ENCODE measurements at regions not wholly inside any gene's neighbourhood (a gene's known extent, or its start where the extent isn't known, plus 50 kb on each side); places are given as distances from the start of the nearest gene placed in this dataset.
"Not testable (repeated sequence)": the region's sequence is repeated elsewhere in the genome, so short reads cannot be mapped to it uniquely, and the experiment has no call there.

DNA sequence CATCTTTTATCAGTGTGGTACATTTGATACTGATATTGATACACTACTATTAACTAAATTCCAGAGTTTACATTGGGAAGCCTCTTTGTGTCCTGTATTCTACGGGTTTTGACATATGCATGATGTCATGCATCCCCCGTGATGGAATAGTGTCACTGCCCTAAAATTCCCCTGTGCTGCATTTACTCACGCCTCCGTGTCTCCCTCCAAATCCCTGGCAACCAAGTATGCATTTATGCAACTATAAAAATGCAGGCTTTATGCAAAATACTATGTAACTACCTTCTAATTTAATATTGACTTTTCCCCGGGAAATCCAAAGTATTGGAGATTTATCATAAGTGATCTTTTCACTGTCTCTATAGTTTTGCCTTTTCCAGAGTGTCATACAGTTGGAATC lies 453.7 kb upstream of the RUNX1 start:
- no peak for DNase-seq (ENCODE audit: low spot score)

GRCh38 chr21:35497522-35497921 lies 448.4 kb upstream of the RUNX1 start:
- not testable (repeated sequence) for DNase-seq (ENCODE audit: low spot score)

GRCh38 chr21:35491920-35492678 lies 443.0 kb upstream of the RUNX1 start:
- DNase-seq (ENCODE audit: low spot score), result no peak

DNA sequence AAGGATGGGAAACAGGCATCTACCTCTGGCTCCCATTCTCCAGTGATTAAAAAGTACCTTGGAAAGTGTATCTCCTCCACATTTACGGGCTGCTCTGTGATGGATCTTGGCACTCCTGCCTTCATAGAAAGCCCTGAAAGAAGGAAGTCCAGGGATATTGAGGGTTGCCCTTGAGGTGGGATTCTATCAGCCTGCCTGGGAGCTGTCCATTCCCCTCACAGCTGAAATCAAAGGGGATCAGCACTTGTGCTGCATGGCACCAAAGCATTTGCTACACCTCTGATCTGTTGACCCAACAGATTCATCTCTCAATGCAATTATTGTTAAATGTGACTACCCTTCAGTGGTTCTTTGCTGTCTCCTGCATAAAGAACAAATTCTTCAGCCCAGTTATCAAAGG lies 442.0 kb upstream of the RUNX1 start:
- DNase-seq (ENCODE audit: low spot score), result no peak

GRCh38 chr21:35489389-35489980 lies 440.4 kb upstream of the RUNX1 start:
- DNase-seq (ENCODE audit: low spot score), result no peak

DNA sequence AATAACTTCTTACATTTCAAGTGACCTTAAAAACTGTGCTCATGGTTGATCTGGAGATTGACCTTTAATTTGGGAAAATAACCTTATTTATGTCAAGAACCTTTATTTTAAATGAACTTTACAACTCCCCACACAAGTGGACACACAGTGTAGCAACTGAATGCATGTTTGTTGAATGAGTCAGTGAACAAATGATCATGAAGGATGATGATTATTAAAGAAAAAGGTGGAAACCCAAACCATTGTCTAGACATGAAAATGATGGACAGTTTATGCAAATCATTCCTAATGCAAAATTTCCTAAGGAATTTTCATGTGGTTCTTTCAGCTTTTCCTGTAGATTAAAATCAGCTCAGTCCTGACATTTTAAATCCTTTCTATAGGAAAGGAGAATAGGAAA lies 439.8 kb upstream of the RUNX1 start:
- no peak for DNase-seq (ENCODE audit: low spot score)

GRCh38 chr21:35485364-35485763 lies 436.3 kb upstream of the RUNX1 start:
- no peak for DNase-seq (ENCODE audit: low spot score)

GRCh38 chr21:35484851-35485250 lies 435.7 kb upstream of the RUNX1 start:
- no peak for DNase-seq (ENCODE audit: low spot score)

DNA sequence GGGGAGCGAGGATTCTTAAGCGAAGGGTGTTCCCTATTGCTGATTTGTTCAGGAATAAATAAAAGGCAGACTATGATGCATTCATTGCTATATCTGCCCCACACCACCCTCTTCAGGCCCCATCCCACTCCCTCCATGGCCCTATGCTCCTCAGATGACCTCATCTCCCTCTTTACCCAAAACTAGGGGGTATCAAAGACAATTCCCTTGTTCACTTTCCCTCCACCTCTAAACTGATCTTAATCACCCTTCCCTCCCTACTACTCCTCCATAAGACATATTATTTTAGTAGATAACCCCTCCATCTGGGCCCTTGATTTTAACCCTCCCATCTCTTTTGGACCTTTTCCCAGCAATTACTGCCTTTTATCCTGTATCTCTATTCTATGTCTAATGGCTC lies 434.9 kb upstream of the RUNX1 start:
- DNase-seq (ENCODE audit: low spot score), result no peak

DNA sequence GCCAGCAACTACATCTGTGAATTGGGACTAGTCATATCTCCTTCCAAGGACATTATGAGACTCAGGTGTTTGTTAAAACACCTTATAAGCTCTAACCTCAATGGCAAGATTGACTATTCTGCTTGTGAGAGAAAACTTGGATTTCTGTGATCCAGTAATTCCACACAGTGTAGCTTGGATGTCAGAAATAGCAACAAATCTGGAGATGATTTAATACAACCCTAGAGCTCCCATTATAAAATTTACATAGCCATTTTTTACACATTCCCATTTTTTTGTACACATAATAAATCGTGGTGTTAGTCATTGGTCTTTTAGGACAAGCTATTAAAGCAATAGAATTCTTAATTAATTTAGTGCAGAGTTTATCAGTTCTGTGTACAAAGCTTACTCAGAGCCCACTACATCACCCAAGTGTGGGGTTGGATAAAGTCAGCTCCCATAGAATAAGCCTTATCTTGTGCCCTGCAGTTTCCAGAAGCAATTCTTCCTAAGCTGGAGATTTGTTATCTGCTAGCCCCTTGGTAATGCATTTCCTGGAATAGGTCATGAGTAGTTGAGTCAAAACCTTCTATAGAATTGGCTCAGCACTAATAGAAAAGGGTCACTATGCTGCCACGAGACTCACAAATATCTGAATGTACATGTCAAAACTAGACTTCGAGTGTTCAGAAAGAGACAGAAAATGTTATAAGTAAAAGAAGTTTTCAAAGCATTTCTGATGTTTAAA lies 434.0 kb upstream of the RUNX1 start:
- DNase-seq (ENCODE audit: low spot score), result no peak

DNA sequence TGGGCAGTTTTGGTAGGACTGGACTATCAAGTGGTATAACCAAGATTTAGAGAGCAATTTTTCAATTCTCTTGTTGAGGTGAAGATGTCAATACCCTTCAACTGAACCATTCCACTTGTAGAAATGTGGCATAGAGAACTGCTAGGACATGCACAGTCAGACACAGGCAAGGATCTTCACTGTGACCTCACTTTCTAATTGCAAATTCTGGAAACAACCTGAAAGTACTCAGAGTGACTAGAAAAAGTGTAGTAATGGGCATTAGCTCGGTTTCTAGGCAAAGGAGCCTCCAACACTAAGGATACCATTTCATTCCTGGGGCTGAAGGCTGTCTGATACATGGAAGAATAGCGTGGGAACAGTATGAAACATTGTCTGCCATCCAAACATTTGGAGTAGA lies 433.0 kb upstream of the RUNX1 start:
- DNase-seq (ENCODE audit: low spot score), result no peak

DNA sequence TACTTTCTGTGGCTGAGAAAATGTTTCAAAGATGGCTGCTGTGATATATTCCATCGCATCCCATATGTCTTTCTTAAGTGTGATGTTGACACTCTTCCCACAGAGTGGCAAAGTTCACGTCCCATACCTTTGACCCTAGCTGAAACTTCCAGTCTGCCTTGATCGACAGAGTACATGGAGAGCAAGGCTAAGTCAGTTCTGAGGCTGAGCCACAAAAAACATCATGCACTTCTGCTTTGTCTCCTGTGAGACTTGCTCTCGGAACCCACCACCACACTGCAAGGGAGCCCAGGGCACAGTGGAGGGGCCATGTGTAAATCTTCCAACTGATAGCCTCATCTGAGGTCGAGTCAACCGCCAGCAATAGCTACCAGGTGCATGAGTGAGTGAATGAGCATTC lies 431.9 kb upstream of the RUNX1 start:
- no peak for DNase-seq (ENCODE audit: low spot score)

- no peak for DNase-seq (ENCODE audit: low spot score)
These were observed 430.4 kb upstream of the RUNX1 start for GRCh38 chr21:35479529-35479928.

- DNase-seq (ENCODE audit: low spot score), result no peak
These were observed 430.0 kb upstream of the RUNX1 start for GRCh38 chr21:35479065-35479448.

GRCh38 chr21:35478161-35479064 lies 429.3 kb upstream of the RUNX1 start:
- DNase-seq (ENCODE audit: low spot score), result no peak

GRCh38 chr21:35477622-35478021 lies 428.5 kb upstream of the RUNX1 start:
- DNase-seq (ENCODE audit: low spot score), result no peak

DNA sequence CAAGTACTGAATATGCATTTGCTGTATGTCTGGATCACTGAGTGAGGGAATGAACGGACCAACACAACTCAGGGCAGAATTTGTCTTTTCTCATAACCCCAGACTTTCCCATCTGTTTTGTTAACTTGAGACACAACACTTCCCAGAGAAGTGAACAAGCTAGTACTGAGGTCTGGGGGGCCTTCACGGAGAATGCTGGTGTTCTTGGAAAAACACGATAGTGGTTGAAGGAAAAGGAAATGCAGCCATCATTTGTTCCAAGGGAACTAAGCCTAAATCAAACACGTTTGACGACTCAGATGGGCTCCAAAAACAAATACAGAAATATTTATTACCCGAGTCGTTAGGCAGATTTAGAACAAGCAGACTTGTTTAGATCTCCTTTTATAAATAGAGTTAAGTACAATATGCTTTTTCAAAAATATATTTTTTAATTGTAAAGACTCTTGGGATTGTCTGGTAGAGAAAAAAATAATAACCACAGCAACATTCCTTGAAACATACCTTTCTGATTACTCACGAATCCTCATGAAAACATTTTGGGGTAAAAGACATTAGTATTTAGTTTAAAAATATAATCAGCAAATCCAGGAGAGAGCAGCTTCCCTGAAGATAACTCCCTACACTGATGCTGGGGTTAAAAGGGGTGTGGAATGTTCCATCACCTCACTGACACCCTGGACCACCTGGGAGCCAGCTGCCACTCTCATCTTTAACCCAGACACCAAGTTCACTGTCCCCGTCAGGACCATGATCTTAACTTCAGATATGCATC lies 427.7 kb upstream of the RUNX1 start:
- DNase-seq (ENCODE audit: low spot score), result no peak

GRCh38 chr21:35475762-35476161 lies 426.7 kb upstream of the RUNX1 start:
- no peak for DNase-seq (ENCODE audit: low spot score)

- no peak for DNase-seq (ENCODE audit: low spot score)
These were observed 425.9 kb upstream of the RUNX1 start for GRCh38 chr21:35475009-35475408.

GRCh38 chr21:35473496-35473895 lies 424.4 kb upstream of the RUNX1 start:
- DNase-seq (ENCODE audit: low spot score), result no peak

DNA sequence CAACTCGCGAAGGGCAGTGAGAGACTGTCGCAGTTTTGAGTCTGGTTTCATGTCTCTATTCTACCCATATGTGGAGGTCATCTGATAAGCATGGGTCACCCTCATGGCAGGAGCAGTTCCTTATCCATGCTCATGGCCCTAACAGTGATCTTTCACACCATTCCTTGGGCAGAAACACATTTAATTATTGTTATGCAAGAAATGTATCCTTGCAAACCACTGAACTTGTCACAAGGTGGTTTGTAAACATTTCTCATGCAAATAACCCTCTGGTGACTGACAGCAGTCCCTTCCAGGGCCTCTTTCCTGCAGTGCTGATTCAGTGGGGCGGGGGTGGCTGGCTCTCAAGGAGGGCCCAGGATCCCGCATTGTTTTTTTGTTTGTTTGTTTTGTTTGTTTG lies 421.4 kb upstream of the RUNX1 start:
- no peak for DNase-seq (ENCODE audit: low spot score)

DNA sequence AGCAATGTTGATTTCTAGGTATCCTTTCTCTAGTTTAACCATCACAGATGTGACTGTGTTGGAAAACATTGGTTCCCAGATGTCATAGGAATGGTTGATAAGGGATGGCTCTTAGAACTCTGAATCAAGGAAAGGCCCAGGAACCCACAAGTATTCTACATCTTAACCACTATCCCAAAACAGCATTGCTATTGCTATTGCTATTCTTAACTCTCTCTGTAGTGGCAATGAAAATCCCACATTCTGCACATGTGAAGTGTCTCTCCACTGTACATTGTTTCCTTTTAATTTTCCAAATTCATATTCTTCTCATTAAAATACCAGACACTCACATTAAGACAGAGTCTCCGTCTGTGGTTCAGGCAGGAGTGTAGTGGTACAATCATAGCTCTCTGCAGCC lies 420.4 kb upstream of the RUNX1 start:
- DNase-seq (ENCODE audit: low spot score), result no peak

Data from CD4-positive, alpha-beta T cell treated with Interleukin-2 at 100 ng/mL for 4 hours (primary cell).